NOMO-1 treated with DMSO at 0.1 percent for 48 hours (cell line): ENCODE measurements at regions not wholly inside any gene's neighbourhood (a gene's known extent, or its start where the extent isn't known, plus 50 kb on each side); places are given as distances from the start of the nearest gene placed in this dataset.
"Not testable (repeated sequence)": the region's sequence is repeated elsewhere in the genome, so short reads cannot be mapped to it uniquely, and the experiment has no call there.

Experiments
- DNase-seq: peaks from one replicate; lab custom pipeline; 2025; ENCODE audit not compliant: unreplicated experiment; lab: John Stamatoyannopoulos, UW

GRCh38 chr6:119676961-119677360 is 327.4 kb upstream of the MAN1A1 start:
- DNase-seq, result no peak

DNA sequence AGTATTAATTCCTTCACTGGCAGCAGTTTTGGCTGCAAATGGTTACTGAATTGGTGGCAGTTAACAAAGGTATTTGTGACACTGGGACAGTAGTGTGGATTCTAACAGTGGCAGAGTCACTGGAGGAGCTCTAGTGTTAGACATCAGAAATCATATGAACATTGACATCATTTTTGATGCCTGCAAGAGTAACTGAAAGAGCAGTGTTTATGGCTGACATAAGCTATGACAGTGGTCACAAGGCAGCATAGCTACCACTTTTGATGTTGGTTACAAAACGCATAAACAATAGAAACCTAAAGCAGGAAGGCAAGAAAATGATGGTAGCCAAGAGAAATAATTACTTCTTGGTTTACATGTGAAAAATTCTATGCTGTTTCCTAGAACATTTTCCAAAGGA is 326.7 kb upstream of the MAN1A1 start:
- no peak for DNase-seq

- no peak for DNase-seq
These were observed 324.2 kb upstream of the MAN1A1 start for GRCh38 chr6:119673741-119674140.

DNA sequence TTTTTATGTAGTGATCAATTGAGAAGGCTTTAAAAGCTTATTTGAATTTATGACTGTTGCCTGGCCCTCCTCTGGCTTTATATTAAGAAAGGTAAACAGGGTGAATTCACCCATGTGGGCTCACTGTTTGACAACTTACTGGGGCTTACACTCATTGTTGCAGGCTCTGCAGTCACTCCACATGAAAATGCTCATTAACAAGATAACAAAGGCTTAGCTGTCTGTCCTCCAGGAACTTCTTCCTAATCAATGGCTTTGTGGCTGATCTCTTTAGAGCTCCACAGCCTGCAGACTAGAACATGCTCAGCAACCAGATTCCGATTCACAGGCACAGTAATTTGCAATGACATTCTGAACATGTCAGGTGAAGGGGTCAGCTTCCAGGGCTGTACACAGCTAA is 323.2 kb upstream of the MAN1A1 start:
- DNase-seq, result no peak

GRCh38 chr6:119671105-119671504 is 321.5 kb upstream of the MAN1A1 start:
- no peak for DNase-seq

GRCh38 chr6:119669221-119669620 is 319.7 kb upstream of the MAN1A1 start:
- no peak for DNase-seq

- DNase-seq, result not testable (repeated sequence)
These were observed 315.9 kb upstream of the MAN1A1 start for GRCh38 chr6:119665432-119665831.

DNA sequence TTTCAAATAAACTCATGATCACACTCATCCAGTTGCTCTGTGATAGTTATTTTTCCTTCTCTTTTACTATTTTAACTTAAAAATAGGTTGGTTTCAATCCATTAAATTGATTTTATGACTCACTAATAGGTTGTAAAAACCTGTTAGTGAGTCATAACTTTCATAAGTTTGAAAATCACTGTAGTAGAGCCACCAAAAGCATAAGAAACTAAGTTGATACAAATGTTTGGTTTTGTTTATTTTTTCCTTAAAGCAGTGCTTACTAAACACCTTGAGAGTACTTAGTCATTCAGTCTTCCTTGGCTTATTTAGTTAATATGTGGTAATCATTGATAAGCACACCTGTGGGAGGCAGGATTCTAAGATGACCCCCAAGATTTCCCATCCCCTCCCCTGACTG is 312.1 kb upstream of the MAN1A1 start:
- no peak for DNase-seq

DNA sequence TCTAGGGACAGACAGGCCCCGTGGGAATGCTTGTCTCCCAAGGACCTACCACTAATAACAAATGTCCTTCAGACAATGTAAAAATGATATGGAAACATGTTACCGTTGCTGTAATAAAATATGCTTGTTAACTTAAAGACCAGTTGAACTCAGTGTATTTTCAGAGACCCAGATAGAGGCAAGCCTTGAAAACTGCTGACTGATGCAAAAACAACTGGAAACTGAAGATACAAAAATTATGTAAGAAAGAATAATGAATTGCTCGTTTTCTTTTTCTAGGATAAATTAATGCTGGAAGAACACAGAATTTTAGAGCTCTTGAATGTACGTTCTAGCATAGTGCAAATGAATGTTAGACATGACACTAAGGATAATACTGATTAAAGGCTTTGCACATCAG is 311.5 kb upstream of the MAN1A1 start:
- no peak for DNase-seq

DNA sequence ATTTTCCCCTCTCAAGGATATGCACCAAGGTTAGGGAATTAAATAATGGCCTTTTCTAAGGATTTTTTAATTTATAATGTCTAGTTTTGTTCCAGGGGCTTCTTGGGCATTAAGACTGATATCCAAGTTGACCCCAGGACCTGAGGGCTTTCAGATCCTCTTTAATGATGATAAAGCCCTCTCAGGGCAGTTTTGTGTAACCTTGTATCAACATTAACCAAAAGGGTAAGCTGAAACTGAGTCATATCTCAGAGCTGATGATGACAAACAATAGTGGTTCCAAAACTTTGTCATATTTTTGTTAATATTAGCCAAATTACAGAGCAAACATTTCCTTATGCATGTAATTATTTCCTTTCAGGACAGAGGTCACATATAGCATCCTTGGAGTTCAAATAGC is 309.4 kb upstream of the MAN1A1 start:
- DNase-seq, result no peak

- no peak for DNase-seq
These were observed 305.6 kb upstream of the MAN1A1 start for GRCh38 chr6:119655124-119655523.

DNA sequence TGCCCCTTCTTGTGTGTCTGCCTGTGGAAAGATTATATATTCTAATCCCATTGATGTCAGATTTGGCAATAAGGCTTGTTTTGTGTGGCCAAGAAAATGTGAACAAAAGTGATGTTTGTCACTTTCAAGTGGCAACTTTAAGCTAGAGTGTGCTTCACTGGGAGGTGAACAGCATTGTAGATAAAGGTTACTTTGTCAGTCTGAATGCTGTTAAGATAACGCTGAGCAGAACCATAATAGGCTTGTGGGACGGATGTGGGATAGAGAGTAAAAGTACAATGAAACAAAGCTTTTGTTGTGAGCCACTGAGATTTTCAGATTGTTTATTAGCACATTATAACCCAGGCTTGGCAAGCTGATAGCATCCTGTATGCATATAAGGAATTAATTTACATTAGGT is 303.8 kb upstream of the MAN1A1 start:
- no peak for DNase-seq

DNA sequence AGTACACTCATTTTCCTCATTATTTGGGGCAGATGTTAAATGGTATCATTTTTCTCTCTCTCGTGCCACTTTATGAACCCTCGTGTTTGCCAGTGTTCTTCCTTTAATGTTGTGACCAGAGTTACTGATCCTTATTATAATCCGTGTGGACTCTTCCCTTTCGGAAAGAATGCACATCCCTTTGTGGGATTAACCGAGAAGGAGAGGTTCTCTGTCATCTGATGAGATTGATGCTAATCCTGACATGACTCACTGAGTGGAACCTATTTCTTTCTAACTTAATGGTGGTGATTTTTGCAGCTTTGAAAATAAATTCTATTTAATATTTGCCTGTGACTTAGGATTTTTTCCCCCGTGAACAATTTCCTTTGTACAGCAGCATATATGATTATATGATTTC is 300.0 kb upstream of the MAN1A1 start:
- no peak for DNase-seq

- DNase-seq, result no peak
These were observed 297.7 kb upstream of the MAN1A1 start for GRCh38 chr6:119647309-119647708.

DNA sequence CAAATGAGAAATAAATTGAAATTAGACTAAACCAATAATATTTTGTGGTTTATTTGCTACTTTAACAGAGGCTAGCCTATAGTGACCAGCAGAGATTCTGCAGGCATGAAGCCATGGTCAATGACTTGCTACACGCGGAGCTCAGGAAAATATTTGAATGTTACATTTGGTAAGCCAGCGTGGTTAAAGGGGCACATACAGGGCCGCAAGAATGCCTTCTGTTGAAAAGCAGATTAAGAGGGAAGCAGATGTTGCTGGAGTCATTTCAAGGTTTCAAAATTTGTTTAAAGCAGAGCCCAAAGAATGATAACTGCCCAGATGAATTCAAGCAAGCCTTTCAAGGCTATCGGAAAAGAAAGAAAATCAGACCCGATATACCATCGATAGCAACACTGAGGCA is 294.3 kb upstream of the MAN1A1 start:
- no peak for DNase-seq

DNA sequence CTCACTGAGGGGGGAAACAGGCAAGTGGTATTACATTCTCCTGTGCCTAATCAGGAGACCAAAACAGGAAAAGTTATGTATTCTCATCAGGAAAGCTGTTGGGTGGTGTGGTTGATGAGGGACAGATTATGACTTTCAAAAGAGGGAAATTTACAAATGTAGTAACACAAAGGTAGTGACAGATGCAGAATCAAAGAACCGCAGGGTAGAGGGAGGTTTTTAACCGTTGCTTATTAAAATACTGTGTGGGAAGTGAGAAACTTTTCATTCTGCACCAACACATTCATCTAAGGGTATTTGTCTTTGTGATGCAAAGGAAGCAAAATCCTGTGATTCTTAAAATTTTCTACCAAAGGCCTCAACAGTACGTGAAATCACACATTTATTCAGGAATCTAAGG is 288.2 kb upstream of the MAN1A1 start:
- DNase-seq, result no peak

- DNase-seq, result no peak
These were observed 286.5 kb upstream of the MAN1A1 start for GRCh38 chr6:119636060-119636459.

DNA sequence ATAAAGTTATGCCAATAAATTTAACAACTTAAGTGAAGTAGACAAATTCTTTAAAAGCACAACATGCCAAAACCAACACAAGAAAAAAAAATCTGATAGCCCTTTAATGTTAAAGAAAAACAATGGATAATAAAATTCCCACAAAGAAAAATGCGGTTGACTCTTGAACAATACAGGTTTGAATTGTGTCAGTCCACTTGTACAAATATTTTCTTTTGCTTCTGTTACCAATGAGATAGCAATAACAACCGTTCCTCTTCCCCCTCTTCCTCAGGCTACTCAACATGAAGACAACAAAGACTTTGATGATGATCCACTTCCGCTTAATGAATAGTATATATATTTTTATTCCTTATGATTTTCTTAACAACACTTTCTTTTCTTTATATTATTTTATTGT is 283.9 kb upstream of the MAN1A1 start:
- no peak for DNase-seq

GRCh38 chr6:119630561-119631192 is 281.1 kb upstream of the MAN1A1 start:
- no peak for DNase-seq

DNA sequence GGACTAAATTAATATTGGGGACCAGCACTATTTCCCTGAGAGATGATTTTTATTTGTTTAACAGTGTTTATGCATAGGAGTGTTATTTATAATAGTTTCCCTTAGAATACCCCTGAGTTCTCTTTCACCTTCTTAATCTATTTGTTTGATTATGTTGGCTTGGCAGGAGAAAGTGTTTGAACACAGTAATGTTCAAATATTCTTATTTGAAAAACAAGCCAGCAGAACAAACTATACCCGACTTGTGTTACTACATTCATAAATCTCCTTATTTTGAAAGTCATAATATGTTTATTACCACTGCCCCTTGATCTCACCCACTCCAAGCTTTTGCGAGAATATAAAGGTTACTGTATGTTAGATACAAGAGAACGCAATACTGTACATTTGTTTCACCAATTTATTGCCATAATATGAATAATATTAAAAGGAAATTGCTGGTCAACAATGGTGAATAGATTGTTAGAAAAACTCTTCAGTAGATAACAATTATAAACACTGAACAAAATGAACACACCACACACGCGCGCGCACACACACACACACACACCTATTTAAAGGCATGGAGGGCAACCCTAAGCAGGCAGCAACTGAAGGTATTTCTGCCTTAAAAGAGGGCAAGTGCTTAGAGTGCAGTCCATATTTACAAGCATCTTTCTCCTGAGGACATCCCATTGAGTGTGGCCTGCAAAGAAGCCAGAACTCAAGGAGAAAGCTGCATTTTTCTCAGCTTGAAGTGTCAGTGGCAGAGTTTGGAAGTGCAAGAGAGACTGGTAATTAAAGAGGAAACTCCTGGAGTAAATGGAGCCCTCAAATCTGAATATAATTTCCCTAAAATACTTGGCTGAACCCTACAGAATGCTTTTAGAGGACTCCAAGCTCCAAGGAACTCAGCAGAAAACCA is 279.4 kb upstream of the MAN1A1 start:
- DNase-seq, result no peak

DNA sequence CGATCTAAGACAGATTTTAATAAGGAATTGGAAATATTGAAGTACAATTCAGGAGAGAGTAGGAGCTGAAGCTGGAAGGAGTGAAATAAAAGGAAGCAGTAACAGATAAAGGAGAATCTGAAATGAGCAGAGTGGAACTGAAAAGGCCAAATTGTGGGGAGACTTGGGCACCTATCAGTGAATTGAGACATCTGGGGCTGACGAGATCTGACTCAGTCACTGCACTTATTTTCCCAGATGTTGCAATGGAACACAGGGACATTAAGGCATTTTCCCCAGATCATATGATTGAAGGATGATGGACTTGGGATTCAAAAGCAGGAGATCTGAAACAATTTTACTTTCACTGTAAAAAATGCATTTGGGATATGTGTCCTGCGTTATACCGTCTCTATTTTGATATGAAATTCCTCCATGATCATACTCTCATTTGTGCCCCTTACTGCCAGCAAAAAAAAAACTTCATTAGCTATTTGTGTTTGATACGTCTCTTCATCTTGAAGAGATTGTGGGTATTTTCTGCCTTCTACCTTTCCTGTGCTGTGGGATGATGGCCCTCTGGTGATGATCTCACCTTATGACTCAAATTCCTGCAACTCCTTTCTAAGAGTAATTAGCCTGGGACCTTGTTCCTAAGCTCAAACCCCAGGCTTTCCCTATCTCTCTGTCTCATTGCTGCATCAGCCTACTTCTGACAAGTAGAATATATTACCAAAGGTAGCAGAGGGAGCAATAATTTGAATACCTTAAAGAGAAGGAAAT is 278.5 kb upstream of the MAN1A1 start:
- no peak for DNase-seq
